ENCODE measurements at regions not wholly inside any gene's neighbourhood (a gene's known extent, or its start where the extent isn't known, plus 50 kb on each side); places are given as distances from the start of the nearest gene placed in this dataset.

- no peak for TF ChIP-seq CTCF (IDR thresholded peaks at IDR 0.05)
- no peak for TF ChIP-seq POLR2A (IDR thresholded peaks at IDR 0.05)
These were observed 794.0 kb downstream of the RNF144A start for GRCh38 chr2:7711167-7711566.

Data from adrenal gland (tissue), 5 donors.